ENCODE measurements at regions not wholly inside any gene's neighbourhood (a gene's known extent, or its start where the extent isn't known, plus 50 kb on each side); places are given as distances from the start of the nearest gene placed in this dataset.

DNA sequence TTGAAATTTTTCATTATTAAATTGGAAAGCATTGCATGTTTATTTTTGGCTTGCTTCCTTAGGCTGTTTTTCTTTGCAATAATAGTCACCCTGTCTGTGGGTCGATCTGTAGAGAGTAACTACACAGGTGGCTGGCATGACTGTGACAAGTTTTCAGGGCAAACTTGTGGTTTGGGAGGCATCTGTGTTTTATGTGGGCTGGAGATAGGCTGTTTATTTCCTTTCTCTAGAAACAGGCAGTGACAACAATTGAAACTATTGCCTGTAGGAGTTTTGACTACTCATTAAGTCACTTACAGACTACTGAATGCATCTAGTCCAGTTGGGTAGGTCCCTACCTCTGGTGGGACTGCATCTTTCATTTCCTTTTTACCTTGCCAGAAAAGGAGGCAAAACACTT is 155.6 kb downstream of the DYRK2 start:
- H3K27ac ChIP-seq = no peak overlapping the region
- no peak for TF ChIP-seq ZFX (IDR thresholded peaks at IDR 0.05; ENCODE audit: borderline replicate concordance)
- TF ChIP-seq, protein P1, sequence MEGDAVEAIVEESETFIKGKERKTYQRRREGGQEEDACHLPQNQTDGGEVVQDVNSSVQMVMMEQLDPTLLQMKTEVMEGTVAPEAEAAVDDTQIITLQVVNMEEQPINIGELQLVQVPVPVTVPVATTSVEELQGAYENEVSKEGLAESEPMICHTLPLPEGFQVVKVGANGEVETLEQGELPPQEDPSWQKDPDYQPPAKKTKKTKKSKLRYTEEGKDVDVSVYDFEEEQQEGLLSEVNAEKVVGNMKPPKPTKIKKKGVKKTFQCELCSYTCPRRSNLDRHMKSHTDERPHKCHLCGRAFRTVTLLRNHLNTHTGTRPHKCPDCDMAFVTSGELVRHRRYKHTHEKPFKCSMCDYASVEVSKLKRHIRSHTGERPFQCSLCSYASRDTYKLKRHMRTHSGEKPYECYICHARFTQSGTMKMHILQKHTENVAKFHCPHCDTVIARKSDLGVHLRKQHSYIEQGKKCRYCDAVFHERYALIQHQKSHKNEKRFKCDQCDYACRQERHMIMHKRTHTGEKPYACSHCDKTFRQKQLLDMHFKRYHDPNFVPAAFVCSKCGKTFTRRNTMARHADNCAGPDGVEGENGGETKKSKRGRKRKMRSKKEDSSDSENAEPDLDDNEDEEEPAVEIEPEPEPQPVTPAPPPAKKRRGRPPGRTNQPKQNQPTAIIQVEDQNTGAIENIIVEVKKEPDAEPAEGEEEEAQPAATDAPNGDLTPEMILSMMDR (IDR thresholded peaks at IDR 0.05) = no peak

DNA sequence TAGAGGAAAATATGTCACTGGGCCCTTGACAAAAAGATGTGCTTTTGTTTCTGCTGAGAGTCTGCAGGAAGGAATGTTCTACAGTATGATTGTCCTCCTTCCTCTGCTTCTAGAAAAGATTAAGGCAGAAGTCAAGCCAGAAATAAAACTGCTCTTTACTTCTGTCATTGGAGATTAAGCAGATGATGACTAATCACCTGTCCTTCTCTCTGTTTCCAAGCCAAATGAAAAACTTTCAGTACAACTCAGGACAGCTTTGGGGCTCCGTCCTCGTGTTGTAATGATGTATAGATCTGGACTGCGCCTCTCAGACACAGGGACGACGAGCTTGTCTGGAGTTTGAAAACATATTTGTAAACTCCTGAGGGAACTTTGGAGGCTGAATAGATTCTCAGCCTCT is 159.3 kb downstream of the DYRK2 start:
- TF ChIP-seq, protein P1 (IDR thresholded peaks at IDR 0.05) = no peak
- TF ChIP-seq ZFX (IDR thresholded peaks at IDR 0.05; ENCODE audit: borderline replicate concordance) = no peak
- no peak overlapping the region for H3K27ac ChIP-seq

DNA sequence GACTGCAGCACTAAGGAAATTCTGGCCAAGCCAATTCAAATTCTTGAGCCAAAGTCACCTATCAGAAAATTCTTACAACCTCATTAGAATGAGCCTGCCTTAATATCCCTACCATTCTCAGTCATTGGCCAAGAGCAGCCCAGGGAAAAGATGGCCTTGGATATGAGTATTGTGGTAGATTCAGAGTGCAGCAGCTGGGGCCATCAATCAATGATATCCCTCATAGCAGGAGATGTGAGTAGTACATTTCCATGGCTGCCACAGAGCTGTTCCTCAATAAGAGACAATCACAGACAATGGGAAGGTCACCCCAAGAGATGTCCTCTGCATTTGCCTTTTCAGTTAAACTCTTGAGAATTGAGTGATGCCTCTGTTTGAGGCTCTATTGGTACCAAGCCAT is 161.6 kb downstream of the DYRK2 start:
- TF ChIP-seq, protein P1 (IDR thresholded peaks at IDR 0.05) = no peak
- TF ChIP-seq ZFX (IDR thresholded peaks at IDR 0.05; ENCODE audit: borderline replicate concordance) = no peak
- H3K27ac ChIP-seq = no peak overlapping the region

DNA sequence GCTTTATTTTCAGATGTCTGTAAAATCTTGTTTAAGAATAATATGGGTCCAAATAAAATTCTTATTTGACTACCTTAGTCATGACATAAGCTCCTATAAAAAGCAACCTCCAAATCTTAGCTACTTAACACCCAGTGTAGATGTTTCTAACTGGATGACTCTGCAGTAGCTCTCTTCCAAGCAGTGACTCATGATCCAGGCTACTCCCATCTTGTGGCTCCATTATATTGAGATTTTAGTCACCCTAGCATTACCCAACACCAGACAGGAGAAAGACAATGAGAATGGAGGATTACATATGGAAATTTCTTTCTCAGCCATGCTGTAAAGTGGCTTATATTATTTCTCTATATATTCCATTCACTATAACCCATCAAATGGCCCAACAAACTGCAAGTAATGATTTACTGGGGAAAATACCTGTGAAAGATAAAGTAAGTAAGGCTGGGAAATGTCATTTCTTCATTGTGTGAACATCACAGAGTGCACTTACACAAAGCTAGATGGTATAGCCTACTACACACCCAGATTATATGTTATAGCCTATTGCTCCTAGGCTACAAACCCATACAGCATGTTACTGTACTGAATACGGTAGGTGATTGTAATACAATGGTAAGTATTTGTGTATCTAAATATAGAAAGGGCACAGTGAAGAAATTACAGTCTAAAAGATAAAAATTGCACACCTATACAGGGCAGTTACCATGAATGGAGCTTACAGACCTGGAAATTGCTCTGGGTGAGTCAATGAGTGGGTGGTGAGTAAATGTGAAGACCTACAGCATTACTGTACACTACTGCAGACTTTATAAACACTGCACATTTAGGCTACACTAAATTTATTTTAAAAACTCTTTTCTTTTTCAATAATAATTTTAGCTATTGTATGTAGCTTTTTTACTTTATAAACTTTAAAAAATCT is 163.2 kb downstream of the DYRK2 start:
- TF ChIP-seq ZFX (IDR thresholded peaks at IDR 0.05; ENCODE audit: borderline replicate concordance) = no peak
- TF ChIP-seq, protein P1 (IDR thresholded peaks at IDR 0.05) = no peak
- H3K27ac ChIP-seq = no peak overlapping the region

DNA sequence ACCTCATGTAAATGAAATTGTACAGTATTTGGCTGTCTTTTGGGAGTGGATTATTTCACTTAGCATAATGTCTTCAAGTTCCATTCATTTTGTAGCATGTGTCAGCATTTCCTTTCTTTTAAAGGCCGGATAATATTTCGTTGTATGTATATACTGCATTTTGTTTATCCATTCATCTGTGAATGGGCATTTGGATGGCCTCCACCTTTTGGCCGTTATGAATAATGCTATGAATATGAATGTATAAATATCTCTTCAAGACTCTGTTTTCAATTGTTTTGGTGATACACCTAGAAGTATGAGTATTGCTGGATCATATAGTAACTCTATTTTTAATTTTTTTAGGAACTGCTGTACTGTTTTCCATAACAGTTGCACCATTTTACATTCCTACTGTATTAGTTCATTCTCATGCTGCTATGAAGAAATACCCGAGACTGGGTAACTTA is 164.9 kb downstream of the DYRK2 start:
- no peak overlapping the region for H3K27ac ChIP-seq
- TF ChIP-seq, protein P1 (IDR thresholded peaks at IDR 0.05) = no peak
- TF ChIP-seq ZFX (IDR thresholded peaks at IDR 0.05; ENCODE audit: borderline replicate concordance) = no peak

DNA sequence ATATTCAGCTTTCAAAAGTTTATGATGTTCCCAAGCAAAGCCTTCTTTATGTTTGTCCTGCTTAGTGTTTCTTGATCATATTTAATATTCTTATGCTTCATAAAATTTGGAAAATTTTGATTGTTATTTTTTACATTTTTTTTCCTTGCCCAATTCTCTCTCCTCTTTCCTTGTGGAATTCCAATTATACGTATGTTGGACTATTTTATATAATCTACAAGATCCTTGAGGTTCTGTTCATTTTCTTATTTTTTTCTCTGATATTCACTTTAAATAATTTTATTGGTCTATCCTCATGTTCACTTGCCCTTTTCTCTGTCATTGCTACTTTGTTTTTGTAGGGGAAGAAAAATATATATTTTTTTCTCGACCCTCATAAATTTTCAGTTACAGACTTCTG is 167.7 kb downstream of the DYRK2 start:
- H3K27ac ChIP-seq = no peak overlapping the region
- no peak for TF ChIP-seq ZFX (IDR thresholded peaks at IDR 0.05; ENCODE audit: borderline replicate concordance)
- TF ChIP-seq, protein P1 (IDR thresholded peaks at IDR 0.05) = no peak

DNA sequence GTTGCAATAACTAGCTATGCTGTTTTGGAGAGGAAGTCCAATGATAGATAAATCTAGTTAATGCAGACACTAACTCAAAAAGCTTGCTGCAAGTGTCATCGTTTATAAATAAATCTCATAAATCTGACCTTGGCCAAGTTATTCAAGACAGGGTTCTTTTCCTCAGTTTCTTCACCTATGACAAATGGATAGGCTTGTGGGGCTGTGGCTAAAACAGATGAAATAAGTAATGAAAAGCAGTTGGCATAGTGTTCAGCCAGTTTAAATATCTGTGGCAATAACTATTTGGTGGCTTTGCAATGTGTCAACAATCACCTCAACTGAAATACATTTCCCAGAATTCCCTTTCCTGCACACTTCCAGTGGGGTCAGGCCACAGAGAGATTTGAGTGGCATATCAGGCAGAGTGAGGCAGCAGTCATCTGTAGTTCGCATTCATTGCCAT is 169.9 kb downstream of the DYRK2 start:
- H3K27ac ChIP-seq = no peak overlapping the region
- TF ChIP-seq, protein P1 (IDR thresholded peaks at IDR 0.05) = no peak
- TF ChIP-seq ZFX (IDR thresholded peaks at IDR 0.05; ENCODE audit: borderline replicate concordance) = no peak

Data from 22Rv1 (cell line).